Hematopoietic multipotent progenitor cell treated with erythropoietin and hydrocortisone succinate and interleukin-3 and kit ligand, for 4 days (in vitro differentiated cells): ENCODE measurements at regions not wholly inside any gene's neighbourhood (a gene's known extent, or its start where the extent isn't known, plus 50 kb on each side); places are given as distances from the start of the nearest gene placed in this dataset.
"Not testable (repeated sequence)": the region's sequence is repeated elsewhere in the genome, so short reads cannot be mapped to it uniquely, and the experiment has no call there.

Experiments
- DNase-seq: peaks from one replicate; pipeline ENCODE4 v3.0.0-alpha.2; 2015

GRCh38 chr6:115873901-115874300 lies 186.8 kb downstream of the FRK start:
- DNase-seq: no peak

- DNase-seq: no peak
Measured at GRCh38 chr6:115870464-115870863, 190.2 kb downstream of the FRK start.

- no peak for DNase-seq
Measured at GRCh38 chr6:115865914-115866313, 194.8 kb downstream of the FRK start.

- DNase-seq: no peak
Measured at GRCh38 chr6:115863211-115863610, 197.5 kb downstream of the FRK start.

GRCh38 chr6:115861658-115862057 lies 199.0 kb downstream of the FRK start:
- DNase-seq: not testable (repeated sequence)

GRCh38 chr6:115859577-115859976 lies 201.1 kb downstream of the FRK start:
- not testable (repeated sequence) for DNase-seq

GRCh38 chr6:115854866-115855665 lies 205.6 kb downstream of the FRK start:
- no peak for DNase-seq

GRCh38 chr6:115847671-115848070 lies 213.0 kb downstream of the FRK start:
- DNase-seq: no peak

- DNase-seq: no peak
Measured at GRCh38 chr6:115843945-115844344, 216.7 kb downstream of the FRK start.

- DNase-seq: no peak
Measured at GRCh38 chr6:115842338-115842737, 218.4 kb downstream of the FRK start.

GRCh38 chr6:115839583-115840181 lies 221.0 kb downstream of the FRK start:
- DNase-seq: no peak

- peak; percentile 61 for DNase-seq
Measured at GRCh38 chr6:115838763-115839401, 221.8 kb downstream of the FRK start.

GRCh38 chr6:115838216-115838615 lies 222.5 kb downstream of the FRK start:
- no peak for DNase-seq

- DNase-seq: not testable (repeated sequence)
Measured at GRCh38 chr6:115836374-115836773, 224.3 kb downstream of the FRK start.

- no peak for DNase-seq
Measured at GRCh38 chr6:115835314-115835713, 225.4 kb downstream of the FRK start.

GRCh38 chr6:115834542-115834941 lies 226.1 kb downstream of the FRK start:
- DNase-seq: not testable (repeated sequence)

GRCh38 chr6:115832786-115833185 lies 227.9 kb downstream of the FRK start:
- no peak for DNase-seq

- no peak for DNase-seq
Measured at GRCh38 chr6:115832186-115832585, 228.5 kb downstream of the FRK start.

GRCh38 chr6:115830895-115831294 lies 229.8 kb downstream of the FRK start:
- DNase-seq: no peak

- DNase-seq: no peak
Measured at GRCh38 chr6:115821798-115822197, 238.9 kb downstream of the FRK start.

GRCh38 chr6:115819506-115819905 lies 241.2 kb downstream of the FRK start:
- DNase-seq: no peak

- DNase-seq: no peak
Measured at GRCh38 chr6:115817161-115817560, 243.5 kb downstream of the FRK start.

GRCh38 chr6:115814907-115815306 lies 245.8 kb downstream of the FRK start:
- DNase-seq: no peak

GRCh38 chr6:115811541-115811940 lies 249.2 kb downstream of the FRK start:
- no peak for DNase-seq
